Stomach (tissue), 4 donors: ENCODE measurements at regions not wholly inside any gene's neighbourhood (a gene's known extent, or its start where the extent isn't known, plus 50 kb on each side); places are given as distances from the start of the nearest gene placed in this dataset.

ENCODE experiments used
- EP300 ChIP-seq: sonication (generic); formaldehyde crosslinking; IDR thresholded peaks from one replicate; pipeline ENCODE4 v1.6.1; 2017; ENCODE audit warnings: antibody characterized with exemption
- POLR2A ChIP-seq, 4 donors: fragments of 450-650 bp; IDR thresholded peaks; one replicate each; pipeline ENCODE4 v1.6.1; 2016; ENCODE audit warnings: antibody characterized with exemption in 4 of 4, control low read depth in 2 of 4, mild to moderate bottlenecking in 1 of 4, moderate library complexity in 1 of 4
- TF ChIP-seq, protein P1 (sequence below), 7 experiments: fragments of 450-650 bp in 4 of 7; fragments of 200-600 bp in 3 of 7; sonication (generic) in 3 of 7; IDR thresholded peaks; one replicate each; pipeline ENCODE4 v1.5.1; 2016 to 2019; ENCODE audit warnings: antibody characterized with exemption in 7 of 7, control low read depth in 2 of 7, mild to moderate bottlenecking in 1 of 7

DNA sequence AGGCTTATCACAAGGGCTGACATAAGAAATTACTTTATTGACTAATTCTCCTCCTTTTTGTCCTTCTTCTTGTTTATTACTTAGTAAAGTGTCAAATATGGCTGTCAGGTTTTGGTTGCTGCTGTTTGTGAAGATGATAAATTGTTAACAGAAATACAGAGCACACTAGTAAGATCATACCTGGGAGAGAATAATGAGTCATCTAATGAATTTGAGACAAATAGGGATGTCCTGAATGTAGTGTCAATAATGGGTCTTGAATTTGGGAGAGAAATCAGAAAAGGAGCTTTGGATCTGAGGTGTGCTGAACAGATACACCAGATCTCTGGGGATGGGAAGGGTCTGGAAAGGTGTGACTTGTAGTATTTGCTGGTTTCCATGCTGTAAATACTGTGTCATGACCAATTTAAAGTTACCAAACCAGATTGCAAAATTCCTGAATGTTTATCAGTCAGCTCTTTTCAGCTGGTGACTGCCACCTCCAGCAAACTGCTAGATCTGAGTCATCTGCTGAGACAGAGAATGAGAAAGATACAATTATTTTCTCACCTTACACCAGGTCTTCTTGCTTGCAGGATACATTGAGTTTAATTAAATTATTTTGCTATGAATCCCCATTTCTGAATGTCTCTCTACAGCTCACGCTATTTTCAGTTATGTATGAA, 76.7 kb upstream of the SATB1 start:
- TF ChIP-seq, protein P1, sequence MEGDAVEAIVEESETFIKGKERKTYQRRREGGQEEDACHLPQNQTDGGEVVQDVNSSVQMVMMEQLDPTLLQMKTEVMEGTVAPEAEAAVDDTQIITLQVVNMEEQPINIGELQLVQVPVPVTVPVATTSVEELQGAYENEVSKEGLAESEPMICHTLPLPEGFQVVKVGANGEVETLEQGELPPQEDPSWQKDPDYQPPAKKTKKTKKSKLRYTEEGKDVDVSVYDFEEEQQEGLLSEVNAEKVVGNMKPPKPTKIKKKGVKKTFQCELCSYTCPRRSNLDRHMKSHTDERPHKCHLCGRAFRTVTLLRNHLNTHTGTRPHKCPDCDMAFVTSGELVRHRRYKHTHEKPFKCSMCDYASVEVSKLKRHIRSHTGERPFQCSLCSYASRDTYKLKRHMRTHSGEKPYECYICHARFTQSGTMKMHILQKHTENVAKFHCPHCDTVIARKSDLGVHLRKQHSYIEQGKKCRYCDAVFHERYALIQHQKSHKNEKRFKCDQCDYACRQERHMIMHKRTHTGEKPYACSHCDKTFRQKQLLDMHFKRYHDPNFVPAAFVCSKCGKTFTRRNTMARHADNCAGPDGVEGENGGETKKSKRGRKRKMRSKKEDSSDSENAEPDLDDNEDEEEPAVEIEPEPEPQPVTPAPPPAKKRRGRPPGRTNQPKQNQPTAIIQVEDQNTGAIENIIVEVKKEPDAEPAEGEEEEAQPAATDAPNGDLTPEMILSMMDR (IDR thresholded peaks at IDR 0.05): no peak
- TF ChIP-seq POLR2A (IDR thresholded peaks at IDR 0.05): no peak
- no peak for TF ChIP-seq EP300
